Psoas muscle (tissue), 7 donors: ENCODE measurements at regions not wholly inside any gene's neighbourhood (a gene's known extent, or its start where the extent isn't known, plus 50 kb on each side); places are given as distances from the start of the nearest gene placed in this dataset.

Experiments
- ATAC-seq, 4 donors: fragments of 200-7000 bp; cut with Tn5 transposase; one replicate each; pipeline ENCODE4 v1.9.1; 2020; ENCODE audit warnings: moderate library complexity in 3 of 4, mild to moderate bottlenecking in 2 of 4
- DNase-seq, 2 donors: peaks; one replicate each; pipeline ENCODE4 v3.0.0-alpha.2; 2020
- H3K27ac ChIP-seq: fragments of 200-600 bp; one replicate; pipeline ENCODE4 v1.8.0; 2022
- H3K27me3 ChIP-seq, 3 donors: fragments of 200-600 bp in 1 of 3; one replicate each; pipeline versions ENCODE4 v1.6.1 to v1.8.0; 2013 to 2022; ENCODE audit warnings: low read length in 2 of 3, mild to moderate bottlenecking in 2 of 3, moderate library complexity in 1 of 3; ENCODE audit not compliant: insufficient read depth in 3 of 3
- H3K36me3 ChIP-seq, 2 donors: fragments of 200-600 bp in 1 of 2; one replicate each; pipeline versions ENCODE4 v1.6.1 to v1.8.0; 2013 to 2022; ENCODE audit warnings: low read depth in 1 of 2, mild to moderate bottlenecking in 1 of 2, moderate library complexity in 1 of 2; ENCODE audit not compliant: insufficient read depth in 1 of 2
- H3K4me1 ChIP-seq: fragments of 200-600 bp; one replicate; pipeline ENCODE4 v1.8.0; 2022
- H3K4me3 ChIP-seq: fragments of 200-600 bp; one replicate; pipeline ENCODE4 v1.8.0; 2022; ENCODE audit warnings: mild to moderate bottlenecking
- H3K9me3 ChIP-seq: fragments of 200-600 bp; one replicate; pipeline ENCODE4 v1.8.0; 2022
- CTCF ChIP-seq: fragments of 200-600 bp; IDR thresholded peaks from one replicate; pipeline ENCODE4 v1.8.0; 2022; ENCODE audit warnings: antibody characterized with exemption
- WGBS, 3 donors: extraction: QIAGEN DNeasy Blood & Tissue Kit; methylation state at CpG; one replicate each; pipeline versions ENCODE4 v1.1.6 to v1.1.7; 2013; 5-methylcytosine and 5-hydroxymethylcytosine counted together
- intact Hi-C, 2 donors: fragments of 100-400 bp; cut with DNase I; formaldehyde crosslinking; loops; one replicate each; pipeline versions ENCODE4 v1.11.0 to v1.14.2; 2022
- donor health status: healthy with polysubstance abuse.
- donor health status: DM: no; HTN: no; CAD: no; lungs with moderate emphysema.
- donor health status: Bipolar disorder and iron deficiency.
- donor health status: healthy.
- donor health status: DM: yes; HTN: yes; CAD: no.
- donor health status: DM: no; HTN: no; CAD: no.
- donor health status: DM: yes; HTN: yes; CAD: no.

GRCh38 chr14:34065690-34066391 lies 115.0 kb upstream of the EGLN3 start:
- Histone ChIP-seq H3K4me1 (peaks cover 26% of the 10 kb centered on the region), H3K4me3 (no peak overlapping the region), H3K27me3 (no peaks in the 10 kb centered on the region), H3K9me3 (no peaks in the 10 kb centered on the region), H3K27ac (peak overlapping the region; percentile 27), H3K36me3 (no peaks in the 10 kb centered on the region)
- ATAC-seq (peak in 2 of 4 donors; percentile 10 to 30), DNase-seq (no peak)
- intact Hi-C loops = loop anchor here in 1 of 2 donors (10.0 kb wide), 1 partner anchor 159 kb away; no protein-coding TSS in a partner anchor
- no peak for TF ChIP-seq CTCF
- 84 to 95% (median 88%) methylated on average over 4 of the region's 4 CpGs for WGBS, 3 donors

- no peak overlapping the region for H3K4me3 ChIP-seq
- H3K27ac ChIP-seq = peak overlapping the region; percentile 90
- H3K9me3 ChIP-seq = no peaks in the 10 kb centered on the region
- TF ChIP-seq CTCF = no peak
- DNase-seq = no peak
- no peaks in the 10 kb centered on the region for H3K36me3 ChIP-seq
- H3K4me1 ChIP-seq = peaks cover 28% of the 10 kb centered on the region
- no peaks in the 10 kb centered on the region for H3K27me3 ChIP-seq
- intact Hi-C loops = loop anchor here in 1 of 2 donors (10.0 kb wide), 1 partner anchor 160 kb away; no protein-coding TSS in a partner anchor
- WGBS, 3 donors = 88 to 95% (median 94%) methylated on average over 4 of the region's 4 CpGs
- no peak for ATAC-seq
These were observed 114.4 kb upstream of the EGLN3 start for GRCh38 chr14:34065236-34065635.

GRCh38 chr14:34064349-34064748 lies 113.5 kb upstream of the EGLN3 start:
- peaks cover 32% of the 10 kb centered on the region for H3K4me1 ChIP-seq
- no peaks in the 10 kb centered on the region for H3K36me3 ChIP-seq
- H3K27ac ChIP-seq = peak overlapping the region; percentile 90
- intact Hi-C loops = loop anchor here in 1 of 2 donors (10.0 kb wide), 1 partner anchor 160 kb away; no protein-coding TSS in a partner anchor
- ATAC-seq = peak in 2 of 4 donors; percentile 8 to 12
- peak; percentile 66 to 73 for DNase-seq
- no peak for TF ChIP-seq CTCF
- no peaks in the 10 kb centered on the region for H3K27me3 ChIP-seq
- H3K9me3 ChIP-seq = no peaks in the 10 kb centered on the region
- WGBS, 3 donors = 13 to 31% (median 25%) methylated on average over 4 of the region's 4 CpGs
- H3K4me3 ChIP-seq = peak overlapping the region; percentile 49

- 41 to 67% (median 43%) methylated on average over 9 of the region's 9 CpGs for WGBS, 3 donors
- Histone ChIP-seq H3K27ac (peak overlapping the region; percentile 90), H3K4me3 (peak overlapping the region; percentile 49), H3K36me3 (no peaks in the 10 kb centered on the region), H3K9me3 (no peaks in the 10 kb centered on the region), H3K27me3 (no peaks in the 10 kb centered on the region), H3K4me1 (peaks cover 36% of the 10 kb centered on the region)
- TF ChIP-seq CTCF = no peak
- peak; percentile 68 to 69 for DNase-seq
- peak; percentile 58 to 66 (median 60) for ATAC-seq
- intact Hi-C loops = loop anchor here in 1 of 2 donors (10.0 kb wide), 1 partner anchor 161 kb away; no protein-coding TSS in a partner anchor
These were observed 112.7 kb upstream of the EGLN3 start for GRCh38 chr14:34063470-34064164.
